ENCODE measurements at regions not wholly inside any gene's neighbourhood (a gene's known extent, or its start where the extent isn't known, plus 50 kb on each side); places are given as distances from the start of the nearest gene placed in this dataset.

GRCh38 chr13:90796474-90796873, 551.0 kb upstream of the MIR17HG start:
- Histone ChIP-seq H3K4me3 (ENCODE audit: insufficient read depth, low read length) (no peak overlapping the region), H3K27me3 (ENCODE audit: insufficient read depth, low read length) (no peaks in the 10 kb centered on the region), H2AFZ (ENCODE audit: low read length) (no peak overlapping the region), H3K9me3 (ENCODE audit: low read depth, low read length) (no peaks in the 10 kb centered on the region), H3K79me2 (ENCODE audit: insufficient read depth, low read length) (no peaks in the 10 kb centered on the region), H3K36me3 (ENCODE audit: insufficient read depth, low read length) (no peaks in the 10 kb centered on the region), H3K4me1 (ENCODE audit: insufficient read depth, low read length) (no peaks in the 10 kb centered on the region), H3K27ac (ENCODE audit: low read depth, low read length) (no peak overlapping the region), H3K4me2 (ENCODE audit: insufficient read depth, low read length) (no peak overlapping the region), H4K20me1 (ENCODE audit: insufficient read depth, low read length) (no peaks in the 10 kb centered on the region)
- DNase-seq (ENCODE audit: insufficient read length, low spot score, missing footprints): no peak
- no peak for TF ChIP-seq CTCF (IDR thresholded peaks at IDR 0.05; ENCODE audit: extremely low read depth, low read depth, low read length)

DNA sequence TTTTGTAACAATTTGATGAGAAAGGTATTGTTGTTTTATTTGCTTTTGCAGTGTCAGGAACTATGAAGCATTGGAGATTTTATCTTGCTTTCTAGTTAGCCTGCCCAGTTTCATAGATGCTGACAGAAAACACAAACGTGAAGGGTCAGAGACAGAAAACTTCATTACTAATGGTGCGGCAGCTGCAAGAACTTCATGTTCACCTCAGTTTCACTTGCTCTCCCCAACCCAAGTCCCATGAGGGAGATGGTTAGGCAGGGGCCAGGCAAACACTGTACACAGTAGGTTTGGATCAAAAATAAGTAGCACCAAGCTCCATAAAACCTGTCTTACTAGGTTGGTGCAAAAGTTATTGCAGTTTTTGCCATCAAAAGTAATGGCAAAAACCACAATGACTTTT, 550.2 kb upstream of the MIR17HG start:
- Histone ChIP-seq H3K4me1 (ENCODE audit: insufficient read depth, low read length) (no peaks in the 10 kb centered on the region), H3K4me3 (ENCODE audit: insufficient read depth, low read length) (no peak overlapping the region), H3K79me2 (ENCODE audit: insufficient read depth, low read length) (no peaks in the 10 kb centered on the region), H3K27me3 (ENCODE audit: insufficient read depth, low read length) (no peaks in the 10 kb centered on the region), H3K27ac (ENCODE audit: low read depth, low read length) (no peak overlapping the region), H3K36me3 (ENCODE audit: insufficient read depth, low read length) (no peaks in the 10 kb centered on the region), H2AFZ (ENCODE audit: low read length) (no peak overlapping the region), H3K9me3 (ENCODE audit: low read depth, low read length) (no peaks in the 10 kb centered on the region), H4K20me1 (ENCODE audit: insufficient read depth, low read length) (no peaks in the 10 kb centered on the region), H3K4me2 (ENCODE audit: insufficient read depth, low read length) (no peak overlapping the region)
- TF ChIP-seq CTCF (IDR thresholded peaks at IDR 0.05; ENCODE audit: extremely low read depth, low read depth, low read length): no peak
- DNase-seq (ENCODE audit: insufficient read length, low spot score, missing footprints): no peak

DNA sequence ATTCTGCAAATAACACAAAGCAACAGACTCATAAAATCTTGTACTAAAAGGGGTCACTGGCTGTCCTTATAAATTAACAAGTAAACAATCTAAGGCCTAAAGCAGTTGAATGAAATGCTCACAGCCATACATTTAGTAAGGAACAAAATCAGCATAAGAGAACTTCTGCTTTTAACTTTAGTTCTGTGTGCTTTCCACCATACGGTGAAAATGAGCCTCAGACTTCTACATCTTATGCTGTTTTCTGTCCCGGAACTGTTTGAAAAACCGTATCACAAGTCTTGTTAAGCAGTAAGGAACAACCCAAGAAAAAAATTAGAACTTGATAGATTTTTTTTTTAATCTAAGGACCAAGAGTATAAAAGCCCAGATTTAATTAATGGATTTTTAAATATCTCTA, 549.1 kb upstream of the MIR17HG start:
- Histone ChIP-seq H3K4me2 (ENCODE audit: insufficient read depth, low read length) (no peak overlapping the region), H3K79me2 (ENCODE audit: insufficient read depth, low read length) (no peaks in the 10 kb centered on the region), H3K4me3 (ENCODE audit: insufficient read depth, low read length) (no peak overlapping the region), H3K36me3 (ENCODE audit: insufficient read depth, low read length) (no peaks in the 10 kb centered on the region), H3K4me1 (ENCODE audit: insufficient read depth, low read length) (no peaks in the 10 kb centered on the region), H3K27ac (ENCODE audit: low read depth, low read length) (no peak overlapping the region), H2AFZ (ENCODE audit: low read length) (no peak overlapping the region), H3K9me3 (ENCODE audit: low read depth, low read length) (no peaks in the 10 kb centered on the region), H4K20me1 (ENCODE audit: insufficient read depth, low read length) (no peaks in the 10 kb centered on the region), H3K27me3 (ENCODE audit: insufficient read depth, low read length) (no peaks in the 10 kb centered on the region)
- TF ChIP-seq CTCF (IDR thresholded peaks at IDR 0.05; ENCODE audit: extremely low read depth, low read depth, low read length): no peak
- no peak for DNase-seq (ENCODE audit: insufficient read length, low spot score, missing footprints)

- H3K27me3 ChIP-seq (ENCODE audit: insufficient read depth, low read length): no peaks in the 10 kb centered on the region
- H4K20me1 ChIP-seq (ENCODE audit: insufficient read depth, low read length): no peaks in the 10 kb centered on the region
- no peak for DNase-seq (ENCODE audit: insufficient read length, low spot score, missing footprints)
- H3K9me3 ChIP-seq (ENCODE audit: low read depth, low read length): no peaks in the 10 kb centered on the region
- H3K27ac ChIP-seq (ENCODE audit: low read depth, low read length): no peak overlapping the region
- no peaks in the 10 kb centered on the region for H3K36me3 ChIP-seq (ENCODE audit: insufficient read depth, low read length)
- no peak overlapping the region for H2AFZ ChIP-seq (ENCODE audit: low read length)
- no peak overlapping the region for H3K4me3 ChIP-seq (ENCODE audit: insufficient read depth, low read length)
- no peak overlapping the region for H3K4me2 ChIP-seq (ENCODE audit: insufficient read depth, low read length)
- no peaks in the 10 kb centered on the region for H3K79me2 ChIP-seq (ENCODE audit: insufficient read depth, low read length)
- no peak for TF ChIP-seq CTCF (IDR thresholded peaks at IDR 0.05; ENCODE audit: extremely low read depth, low read depth, low read length)
- H3K4me1 ChIP-seq (ENCODE audit: insufficient read depth, low read length): no peaks in the 10 kb centered on the region
These were observed 547.3 kb upstream of the MIR17HG start for GRCh38 chr13:90800082-90800746.

All from osteoblast (primary cell).